Fibroblast of lung (primary cell): ENCODE measurements at regions not wholly inside any gene's neighbourhood (a gene's known extent, or its start where the extent isn't known, plus 50 kb on each side); places are given as distances from the start of the nearest gene placed in this dataset.

Experiments used
- DNase-seq, 2 donors: peaks; one replicate each; pipeline versions ENCODE4 v3.0.0 to v3.0.0-alpha.2; 2010; ENCODE audit warnings: low read depth in 2 of 2
- H2AFZ ChIP-seq: 2 replicates; pipeline ENCODE4 v1.5.1; 2012; ENCODE audit warnings: low read length, control low read depth, inconsistent platforms
- H3K27ac ChIP-seq: 2 replicates; pipeline ENCODE4 v1.5.1; 2011; ENCODE audit warnings: low read length, control low read depth; ENCODE audit not compliant: insufficient read depth
- H3K27me3 ChIP-seq: 2 replicates; pipeline ENCODE4 v1.5.1; 2011; ENCODE audit warnings: mild to moderate bottlenecking, low read length; ENCODE audit not compliant: control insufficient read depth, insufficient read depth
- H3K36me3 ChIP-seq: 2 replicates; pipeline ENCODE4 v1.5.1; 2011; ENCODE audit warnings: low read length; ENCODE audit not compliant: control insufficient read depth, insufficient read depth
- H3K4me1 ChIP-seq: 2 replicates; pipeline ENCODE4 v1.5.1; 2011; ENCODE audit warnings: low read length; ENCODE audit not compliant: control insufficient read depth, insufficient read depth; ENCODE audit errors: extremely low read depth
- H3K4me2 ChIP-seq: 2 replicates; pipeline ENCODE4 v1.5.1; 2011; ENCODE audit warnings: low read length, control low read depth; ENCODE audit not compliant: insufficient read depth; ENCODE audit errors: extremely low read depth
- H3K4me3 ChIP-seq, 4 experiments: fragments of 200-600 bp in 1 of 4; sonication (generic) in 1 of 4; replicated peaks in 1 of 4; 2 replicates each; pipeline ENCODE4 v1.5.1; 2011 to 2016; ENCODE audit warnings: low read length in 4 of 4, low read depth in 3 of 4, mild to moderate bottlenecking in 3 of 4, control low read depth in 2 of 4, inconsistent platforms in 1 of 4, mixed read lengths in 1 of 4; ENCODE audit not compliant: insufficient read depth in 1 of 4; ENCODE audit errors: control extremely low read depth in 1 of 4
- H3K79me2 ChIP-seq: 2 replicates; pipeline ENCODE4 v1.5.1; 2012; ENCODE audit warnings: mild to moderate bottlenecking, low read length, inconsistent platforms; ENCODE audit not compliant: control insufficient read depth, insufficient read depth
- H3K9ac ChIP-seq: 2 replicates; pipeline ENCODE4 v1.5.1; 2011; ENCODE audit warnings: mild to moderate bottlenecking, low read length, control low read depth; ENCODE audit not compliant: insufficient read depth
- H3K9me3 ChIP-seq: 2 replicates; pipeline ENCODE4 v1.5.1; 2012; ENCODE audit warnings: low read depth, low read length; ENCODE audit not compliant: control insufficient read depth, insufficient read depth
- H4K20me1 ChIP-seq: 2 replicates; pipeline ENCODE4 v1.5.1; 2011; ENCODE audit warnings: low read length; ENCODE audit not compliant: control insufficient read depth, insufficient read depth; ENCODE audit errors: extremely low read depth
- EZH2 ChIP-seq: IDR thresholded peaks from 2 replicates; pipeline ENCODE4 v1.5.1; 2012; ENCODE audit warnings: low read length, control low read depth, mild to moderate bottlenecking; ENCODE audit errors: missing control alignments
- TF ChIP-seq, protein P1 (sequence below), 2 donors: IDR thresholded peaks in 1 of 2; conservative IDR thresholded peaks in 1 of 2; 1 replicate in 1 of 2; 2 replicates in 1 of 2; pipeline ENCODE4 v1.5.1; 2011 to 2012; ENCODE audit warnings: low read length in 2 of 2, control low read depth in 1 of 2, inconsistent platforms in 1 of 2, low read depth in 1 of 2, mild to moderate bottlenecking in 1 of 2

DNA sequence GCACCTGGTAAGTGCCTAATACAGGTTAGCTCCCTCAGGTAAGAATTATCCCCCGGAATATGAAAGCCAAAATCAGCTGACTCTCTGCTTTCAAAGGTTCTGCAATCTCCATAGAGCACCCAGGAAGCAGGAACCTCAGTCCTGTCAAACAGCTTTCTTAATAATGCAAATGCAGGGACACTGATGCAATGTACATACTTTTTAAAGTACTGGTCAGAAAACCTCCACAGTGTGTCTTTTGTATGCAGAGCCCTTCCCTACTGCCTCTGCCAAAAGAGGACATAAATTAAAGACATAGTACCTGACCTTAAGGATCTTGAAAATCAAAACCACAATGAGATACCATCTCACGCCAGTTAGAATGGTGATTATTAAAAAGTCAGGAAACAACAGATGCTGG lies 365.0 kb upstream of the KAZN start:
- Histone ChIP-seq H3K4me3 (no peak overlapping the region), H4K20me1 (no peaks in the 10 kb centered on the region), H3K9ac (no peak overlapping the region), H3K9me3 (no peaks in the 10 kb centered on the region), H3K4me2 (no peak overlapping the region), H3K4me1 (no peaks in the 10 kb centered on the region), H3K79me2 (no peaks in the 10 kb centered on the region), H2AFZ (no peak overlapping the region), H3K36me3 (no peaks in the 10 kb centered on the region), H3K27ac (no peak overlapping the region), H3K27me3 (no peaks in the 10 kb centered on the region)
- TF ChIP-seq, protein P1, sequence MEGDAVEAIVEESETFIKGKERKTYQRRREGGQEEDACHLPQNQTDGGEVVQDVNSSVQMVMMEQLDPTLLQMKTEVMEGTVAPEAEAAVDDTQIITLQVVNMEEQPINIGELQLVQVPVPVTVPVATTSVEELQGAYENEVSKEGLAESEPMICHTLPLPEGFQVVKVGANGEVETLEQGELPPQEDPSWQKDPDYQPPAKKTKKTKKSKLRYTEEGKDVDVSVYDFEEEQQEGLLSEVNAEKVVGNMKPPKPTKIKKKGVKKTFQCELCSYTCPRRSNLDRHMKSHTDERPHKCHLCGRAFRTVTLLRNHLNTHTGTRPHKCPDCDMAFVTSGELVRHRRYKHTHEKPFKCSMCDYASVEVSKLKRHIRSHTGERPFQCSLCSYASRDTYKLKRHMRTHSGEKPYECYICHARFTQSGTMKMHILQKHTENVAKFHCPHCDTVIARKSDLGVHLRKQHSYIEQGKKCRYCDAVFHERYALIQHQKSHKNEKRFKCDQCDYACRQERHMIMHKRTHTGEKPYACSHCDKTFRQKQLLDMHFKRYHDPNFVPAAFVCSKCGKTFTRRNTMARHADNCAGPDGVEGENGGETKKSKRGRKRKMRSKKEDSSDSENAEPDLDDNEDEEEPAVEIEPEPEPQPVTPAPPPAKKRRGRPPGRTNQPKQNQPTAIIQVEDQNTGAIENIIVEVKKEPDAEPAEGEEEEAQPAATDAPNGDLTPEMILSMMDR (conservative IDR thresholded peaks at IDR 0.05 in 1 of 2, IDR thresholded peaks at IDR 0.05 in 1 of 2; ENCODE audit: low read depth in 1 of 2, low read length in 2 of 2), result no peak
- TF ChIP-seq EZH2, result no peak
- DNase-seq, result no peak

DNA sequence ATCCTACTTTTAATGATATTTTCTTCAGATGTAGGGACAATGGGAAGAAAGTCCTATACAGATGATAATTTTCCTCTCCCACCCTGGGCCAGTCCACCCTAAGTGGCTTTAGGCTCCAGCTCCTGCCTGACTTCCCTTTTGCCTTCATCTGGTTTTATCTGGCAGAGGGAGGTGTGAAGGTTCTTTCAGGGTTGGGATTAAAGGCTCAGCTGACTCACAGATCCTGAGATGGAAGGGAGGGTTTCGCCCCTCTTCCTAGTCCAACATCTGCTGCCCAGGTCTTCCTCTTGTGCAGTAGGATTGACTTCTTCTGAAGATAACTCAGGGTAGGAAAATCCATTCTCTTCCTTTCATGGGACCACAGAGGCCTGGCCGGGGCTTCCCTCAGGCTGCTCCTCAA lies 362.4 kb upstream of the KAZN start:
- no peaks in the 10 kb centered on the region for H3K36me3 ChIP-seq
- H3K4me1 ChIP-seq, result no peaks in the 10 kb centered on the region
- no peak overlapping the region for H3K4me3 ChIP-seq
- no peak overlapping the region for H2AFZ ChIP-seq
- H3K9ac ChIP-seq, result no peak overlapping the region
- H3K27ac ChIP-seq, result no peak overlapping the region
- no peaks in the 10 kb centered on the region for H4K20me1 ChIP-seq
- H3K4me2 ChIP-seq, result no peak overlapping the region
- H3K27me3 ChIP-seq, result no peaks in the 10 kb centered on the region
- TF ChIP-seq, protein P1 (conservative IDR thresholded peaks at IDR 0.05 in 1 of 2, IDR thresholded peaks at IDR 0.05 in 1 of 2; ENCODE audit: low read depth in 1 of 2, low read length in 2 of 2), result no peak
- TF ChIP-seq EZH2, result no peak
- no peaks in the 10 kb centered on the region for H3K9me3 ChIP-seq
- no peak for DNase-seq
- H3K79me2 ChIP-seq, result no peaks in the 10 kb centered on the region

DNA sequence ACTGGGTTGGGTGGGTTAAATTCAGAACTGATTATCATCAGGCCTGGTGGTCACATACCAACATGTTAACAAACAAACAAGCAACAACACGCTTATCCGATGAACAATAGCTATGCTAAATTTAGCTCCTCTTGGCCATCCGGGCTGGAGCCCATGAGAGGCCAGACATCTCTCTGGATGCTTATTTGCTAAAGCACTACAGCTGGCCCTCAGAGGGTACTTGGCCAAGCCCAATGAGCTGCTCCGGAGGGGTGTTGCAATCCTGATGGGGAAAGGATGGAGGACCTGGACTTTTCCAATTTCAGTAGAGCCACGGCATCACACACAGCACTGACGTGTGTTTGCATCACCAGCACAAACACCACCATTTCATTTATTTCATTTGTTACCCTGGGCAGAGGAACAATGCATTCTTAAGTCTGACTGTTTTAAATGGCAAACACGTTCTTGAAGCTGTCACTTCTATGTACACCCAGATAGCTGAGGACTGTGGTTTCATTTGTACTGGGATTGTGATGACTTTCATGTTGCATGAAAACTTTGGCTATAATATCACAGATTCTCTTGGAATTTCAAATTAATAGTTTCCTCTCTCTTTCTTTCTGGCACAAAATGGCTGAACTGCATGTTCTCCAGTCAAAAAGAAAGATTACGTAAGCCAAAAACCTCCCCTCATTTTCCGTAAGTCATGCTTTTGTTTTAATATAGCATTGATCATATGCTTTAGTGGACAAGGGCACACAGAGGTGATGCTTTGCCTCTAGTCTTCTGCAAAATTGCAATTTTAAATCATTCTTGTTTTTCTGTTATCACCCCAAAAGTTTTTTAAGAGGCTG lies 359.8 kb upstream of the KAZN start:
- Histone ChIP-seq H3K4me1 (no peaks in the 10 kb centered on the region), H3K36me3 (no peaks in the 10 kb centered on the region), H3K9ac (no peak overlapping the region), H2AFZ (no peak overlapping the region), H4K20me1 (no peaks in the 10 kb centered on the region), H3K4me3 (no peak overlapping the region), H3K27me3 (no peaks in the 10 kb centered on the region), H3K4me2 (no peak overlapping the region), H3K79me2 (no peaks in the 10 kb centered on the region), H3K9me3 (no peaks in the 10 kb centered on the region), H3K27ac (no peak overlapping the region)
- TF ChIP-seq, protein P1 (conservative IDR thresholded peaks at IDR 0.05 in 1 of 2, IDR thresholded peaks at IDR 0.05 in 1 of 2; ENCODE audit: low read depth in 1 of 2, low read length in 2 of 2), result no peak
- DNase-seq, result peak in 1 of 2 donors; percentile 38
